HEK293 (cell line): ENCODE measurements at regions not wholly inside any gene's neighbourhood (a gene's known extent, or its start where the extent isn't known, plus 50 kb on each side); places are given as distances from the start of the nearest gene placed in this dataset.

Source experiments
- CTCF ChIA-PET: fragments of 350-600 bp; formaldehyde crosslinking; extraction: SDS; loops from one replicate; lab custom pipeline; 2021; ENCODE audit warnings: antibody characterized with exemption; lab: Yijun Ruan, JAX
- POLR2A ChIA-PET: fragments of 300-600 bp; formaldehyde crosslinking; extraction: SDS; loops from one replicate; lab custom pipeline; 2020; ENCODE audit warnings: antibody characterized with exemption, inconsistent platforms; lab: Yijun Ruan, JAX
- H3K27ac ChIP-seq: fragments of 200-500 bp; sonication (Bioruptor generic); 2 replicates; pipeline ENCODE4 v1.5.1; 2014; ENCODE audit warnings: low read depth, low read length, control low read depth, inconsistent platforms; ENCODE audit errors: extremely low read depth
- H3K36me3 ChIP-seq, 2 experiments: fragments of 200-500 bp in 1 of 2; sonication (Bioruptor generic) in 1 of 2; 1 replicate in 1 of 2; 2 replicates in 1 of 2; pipeline ENCODE4 v1.5.1; 2014 to 2017; ENCODE audit warnings: inconsistent platforms in 2 of 2, low read length in 2 of 2; ENCODE audit not compliant: control insufficient read depth in 2 of 2, insufficient read depth in 1 of 2
- H3K4me1 ChIP-seq: fragments of 200-500 bp; sonication (Bioruptor generic); 2 replicates; pipeline ENCODE4 v1.5.1; 2014; ENCODE audit warnings: mild to moderate bottlenecking, low read length, inconsistent platforms; ENCODE audit not compliant: control insufficient read depth, insufficient read depth
- H3K4me3 ChIP-seq: 2 replicates; pipeline ENCODE4 v1.5.1; 2011; ENCODE audit warnings: low read depth, mild to moderate bottlenecking, control low read depth, low read length, moderate library complexity
- H3K9me3 ChIP-seq: fragments of 200-500 bp; sonication (Bioruptor generic); 2 replicates; pipeline ENCODE4 v1.5.1; 2014; ENCODE audit warnings: low read depth, low read length, inconsistent platforms; ENCODE audit not compliant: control insufficient read depth, insufficient read depth
- BCL11B ChIP-seq: fragments of 450-650 bp; formaldehyde crosslinking; IDR thresholded peaks from 2 replicates; pipeline ENCODE4 v1.5.1; 2016; ENCODE audit warnings: low read depth, missing biosample characterization, missing genetic modification characterization
- KLF17 ChIP-seq: fragments of 450-650 bp; formaldehyde crosslinking; IDR thresholded peaks from 2 replicates; pipeline ENCODE4 v1.5.1; 2016; ENCODE audit warnings: missing biosample characterization, missing genetic modification characterization
- MYNN ChIP-seq: fragments of 450-650 bp; formaldehyde crosslinking; IDR thresholded peaks from 2 replicates; pipeline ENCODE4 v1.5.1; 2016; ENCODE audit warnings: missing biosample characterization, missing genetic modification characterization, borderline replicate concordance
- PRDM4 ChIP-seq: fragments of 450-650 bp; formaldehyde crosslinking; IDR thresholded peaks from 2 replicates; pipeline ENCODE4 v1.5.1; 2017; ENCODE audit warnings: missing biosample characterization, missing genetic modification characterization
- RBAK ChIP-seq: fragments of 450-650 bp; formaldehyde crosslinking; IDR thresholded peaks from 2 replicates; pipeline ENCODE4 v1.5.1; 2016; ENCODE audit warnings: missing biosample characterization, missing genetic modification characterization
- SALL2 ChIP-seq: fragments of 450-650 bp; formaldehyde crosslinking; IDR thresholded peaks from 2 replicates; pipeline ENCODE4 v1.5.0; 2017; ENCODE audit warnings: missing biosample characterization, mild to moderate bottlenecking, missing genetic modification characterization, borderline replicate concordance
- SCRT1 ChIP-seq: fragments of 450-650 bp; formaldehyde crosslinking; IDR thresholded peaks from 2 replicates; pipeline ENCODE4 v1.5.1; 2016; ENCODE audit warnings: missing biosample characterization, missing genetic modification characterization, borderline replicate concordance
- TSHZ1 ChIP-seq: fragments of 450-650 bp; formaldehyde crosslinking; IDR thresholded peaks from 2 replicates; pipeline ENCODE4 v1.5.1; 2016; ENCODE audit warnings: missing biosample characterization, missing genetic modification characterization, borderline replicate concordance
- YY2 ChIP-seq: fragments of 450-650 bp; formaldehyde crosslinking; IDR thresholded peaks from 2 replicates; pipeline ENCODE4 v1.5.1; 2016; ENCODE audit warnings: missing biosample characterization, missing genetic modification characterization
- ZBTB48 ChIP-seq: fragments of 450-650 bp; formaldehyde crosslinking; IDR thresholded peaks from 2 replicates; pipeline ENCODE4 v1.5.1; 2016; ENCODE audit warnings: missing biosample characterization, missing genetic modification characterization
- ZNF121 ChIP-seq: fragments of 450-650 bp; formaldehyde crosslinking; IDR thresholded peaks from 2 replicates; pipeline ENCODE4 v1.5.1; 2016; ENCODE audit warnings: missing biosample characterization, missing genetic modification characterization
- ZNF157 ChIP-seq: fragments of 450-650 bp; formaldehyde crosslinking; IDR thresholded peaks from 2 replicates; pipeline ENCODE4 v1.5.1; 2016; ENCODE audit warnings: missing biosample characterization, missing genetic modification characterization
- ZNF184 ChIP-seq: fragments of 450-650 bp; IDR thresholded peaks from 2 replicates; pipeline ENCODE4 v1.5.1; 2018; ENCODE audit warnings: missing biosample characterization, mild to moderate bottlenecking, missing genetic modification characterization
- ZNF274 ChIP-seq, 2 experiments: fragments of 200-500 bp in 1 of 2; fragments of 450-650 bp in 1 of 2; sonication (Bioruptor generic) in 1 of 2; formaldehyde crosslinking in 1 of 2; IDR thresholded peaks; 2 replicates each; pipeline versions ENCODE4 v1.5.1 to v1.6.1; 2014 to 2016; ENCODE audit warnings: borderline replicate concordance in 1 of 2, inconsistent platforms in 1 of 2, low read length in 1 of 2, missing biosample characterization in 1 of 2, missing genetic modification characterization in 1 of 2
- ZNF302 ChIP-seq: fragments of 450-650 bp; formaldehyde crosslinking; IDR thresholded peaks from 2 replicates; pipeline ENCODE4 v1.5.1; 2016; ENCODE audit warnings: missing biosample characterization, missing genetic modification characterization, low read depth
- ZNF354C ChIP-seq: fragments of 450-650 bp; formaldehyde crosslinking; IDR thresholded peaks from 2 replicates; pipeline ENCODE4 v1.5.1; 2016; ENCODE audit warnings: missing biosample characterization, missing genetic modification characterization, low read depth, borderline replicate concordance
- ZNF510 ChIP-seq: fragments of 450-650 bp; formaldehyde crosslinking; IDR thresholded peaks from 2 replicates; pipeline ENCODE4 v1.5.1; 2018; ENCODE audit warnings: mild to moderate bottlenecking, missing genetic modification characterization, missing biosample characterization; ENCODE audit not compliant: insufficient replicate concordance
- ZNF544 ChIP-seq: fragments of 450-650 bp; formaldehyde crosslinking; IDR thresholded peaks from 2 replicates; pipeline ENCODE4 v1.5.0; 2017; ENCODE audit warnings: missing biosample characterization, missing genetic modification characterization
- ZNF624 ChIP-seq: fragments of 450-650 bp; formaldehyde crosslinking; IDR thresholded peaks from 2 replicates; pipeline ENCODE4 v1.5.1; 2017; ENCODE audit warnings: missing biosample characterization, missing genetic modification characterization
- ZNF629 ChIP-seq: fragments of 450-650 bp; formaldehyde crosslinking; IDR thresholded peaks from 2 replicates; pipeline ENCODE4 v1.5.1; 2017; ENCODE audit warnings: missing biosample characterization, missing genetic modification characterization
- ZNF660 ChIP-seq: fragments of 450-650 bp; IDR thresholded peaks from 2 replicates; pipeline ENCODE4 v1.5.1; 2018; ENCODE audit warnings: missing biosample characterization, mild to moderate bottlenecking, missing genetic modification characterization
- ZNF664 ChIP-seq: fragments of 450-650 bp; formaldehyde crosslinking; IDR thresholded peaks from 2 replicates; pipeline ENCODE4 v1.5.1; 2016; ENCODE audit warnings: missing biosample characterization, missing genetic modification characterization
- ZNF692 ChIP-seq: fragments of 450-650 bp; formaldehyde crosslinking; IDR thresholded peaks from 2 replicates; pipeline ENCODE4 v1.5.1; 2016; ENCODE audit warnings: missing biosample characterization, missing genetic modification characterization
- ZNF830 ChIP-seq: fragments of 450-650 bp; IDR thresholded peaks from 2 replicates; pipeline ENCODE4 v1.5.0; 2018; ENCODE audit warnings: missing biosample characterization, missing genetic modification characterization, low read depth, mild to moderate bottlenecking, moderate library complexity
- ZSCAN5A ChIP-seq: fragments of 450-650 bp; formaldehyde crosslinking; IDR thresholded peaks from 2 replicates; pipeline ENCODE4 v1.5.1; 2016; ENCODE audit warnings: missing biosample characterization, missing genetic modification characterization

- H3K9me3 ChIP-seq = no peaks in the 10 kb centered on the region
- no peaks in the 10 kb centered on the region for H3K36me3 ChIP-seq
- no peak overlapping the region for H3K27ac ChIP-seq
- H3K4me1 ChIP-seq = no peaks in the 10 kb centered on the region
- TF ChIP-seq SCRT1 (tag by site-specific recombination) = no peak
- no peak for TF ChIP-seq TSHZ1
- no peak for TF ChIP-seq ZNF660 (tag by site-specific recombination)
- TF ChIP-seq ZNF544 (tag by site-specific recombination) = no peak
- TF ChIP-seq ZSCAN5A = no peak
- no peak for TF ChIP-seq ZNF624
- no peak for TF ChIP-seq RBAK
- TF ChIP-seq KLF17 = no peak
- TF ChIP-seq BCL11B (tag by site-specific recombination) = no peak
- TF ChIP-seq ZNF510 (tag by site-specific recombination) = no peak
- TF ChIP-seq PRDM4 (tag by site-specific recombination) = no peak
- no peak for TF ChIP-seq ZNF629 (tag by site-specific recombination)
- TF ChIP-seq ZNF157 (tag by site-specific recombination) = no peak
- TF ChIP-seq ZNF184 (tag by site-specific recombination) = no peak
- TF ChIP-seq MYNN (tag by site-specific recombination) = no peak
- TF ChIP-seq YY2 (tag by site-specific recombination) = no peak
- TF ChIP-seq, all 188 proteins: peak for 0
- ChIA-PET POLR2A (no interaction called here), CTCF (interaction anchor here (0.9 kb wide), 1 partner anchor 27 kb away, joined by 4 read pairs; no protein-coding TSS in a partner anchor)
- no peak overlapping the region for H3K4me3 ChIP-seq
These were observed 117.5 kb upstream of the PROK2 start for GRCh38 chr3:71902258-71903111.

- POLR2A ChIA-PET = no interaction called here
- Histone ChIP-seq H3K27ac (no peak overlapping the region), H3K4me3 (no peak overlapping the region), H3K4me1 (no peaks in the 10 kb centered on the region), H3K36me3 (no peaks in the 10 kb centered on the region), H3K9me3 (no peaks in the 10 kb centered on the region)
- CTCF ChIA-PET = no interaction called here
- TF ChIP-seq ZNF692 (tag by site-specific recombination) (no peak), ZNF157 (tag by site-specific recombination) (no peak), ZNF274 (IDR thresholded peaks at IDR 0.05; ENCODE audit: low read length) (no peak), ZNF274 (tag by site-specific recombination; IDR thresholded peaks at IDR 0.05; ENCODE audit: borderline replicate concordance) (no peak), ZNF302 (tag by site-specific recombination) (no peak), ZBTB48 (tag by site-specific recombination) (no peak), ZNF121 (tag by site-specific recombination) (no peak), ZNF664 (tag by site-specific recombination) (no peak), ZNF354C (tag by site-specific recombination) (no peak), SALL2 (tag by site-specific recombination) (no peak), ZNF830 (tag by site-specific recombination) (no peak)
These were observed 116.7 kb upstream of the PROK2 start for GRCh38 chr3:71901645-71902044.
